Neuronal stem cell (in vitro differentiated cells): ENCODE measurements at regions not wholly inside any gene's neighbourhood (a gene's known extent, or its start where the extent isn't known, plus 50 kb on each side); places are given as distances from the start of the nearest gene placed in this dataset.

Experiments used
- DNase-seq: peaks from one replicate; pipeline ENCODE4 v3.0.0-alpha.2; 2013; ENCODE audit warnings: low spot score
- H2AFZ ChIP-seq: one replicate; pipeline ENCODE4 v1.6.1; 2013; ENCODE audit warnings: mild to moderate bottlenecking, low read length, inconsistent platforms
- H2AK5ac ChIP-seq: 2 replicates; pipeline ENCODE4 v1.6.1; 2013; ENCODE audit warnings: low read depth, mild to moderate bottlenecking, inconsistent platforms, low read length, moderate library complexity, mixed read lengths
- H2BK120ac ChIP-seq: 2 replicates; pipeline ENCODE4 v1.6.1; 2013; ENCODE audit warnings: low read depth, mild to moderate bottlenecking, inconsistent platforms, low read length, moderate library complexity, mixed read lengths
- H2BK12ac ChIP-seq: one replicate; pipeline ENCODE4 v1.6.1; 2013; ENCODE audit warnings: low read length, inconsistent platforms
- H2BK15ac ChIP-seq: 2 replicates; pipeline ENCODE4 v1.6.1; 2013; ENCODE audit warnings: mild to moderate bottlenecking, low read length, inconsistent platforms, mixed read lengths
- H2BK5ac ChIP-seq: one replicate; pipeline ENCODE4 v1.6.1; 2013; ENCODE audit warnings: inconsistent platforms, mild to moderate bottlenecking, low read length, moderate library complexity
- H3K14ac ChIP-seq: one replicate; pipeline ENCODE4 v1.6.1; 2013; ENCODE audit warnings: low read length, inconsistent platforms
- H3K18ac ChIP-seq: 2 replicates; pipeline ENCODE4 v1.6.1; 2013; ENCODE audit warnings: low read length, inconsistent platforms
- H3K23ac ChIP-seq: 2 replicates; pipeline ENCODE4 v1.6.1; 2013; ENCODE audit warnings: low read depth, mild to moderate bottlenecking, mixed read lengths, low read length, inconsistent platforms; ENCODE audit not compliant: poor library complexity
- H3K27ac ChIP-seq: replicated peaks from 3 replicates; pipeline ENCODE4 v1.5.1; 2013; ENCODE audit warnings: low read length, inconsistent platforms
- H3K27me3 ChIP-seq, 3 experiments: 2 replicates each; pipeline ENCODE4 v1.6.1; 2013; ENCODE audit warnings: low read length in 3 of 3, mild to moderate bottlenecking in 2 of 3, inconsistent platforms in 1 of 3, low read depth in 1 of 3, mixed read lengths in 1 of 3, moderate library complexity in 1 of 3; ENCODE audit not compliant: control insufficient read depth in 3 of 3, insufficient read depth in 3 of 3
- H3K36me3 ChIP-seq, 2 donors: replicated peaks in 1 of 2; 2 replicates each; pipeline ENCODE4 v1.6.1; 2013; ENCODE audit warnings: low read length in 2 of 2; ENCODE audit not compliant: control insufficient read depth in 2 of 2, insufficient read depth in 2 of 2
- H3K4ac ChIP-seq: 2 replicates; pipeline ENCODE4 v1.6.1; 2013; ENCODE audit warnings: inconsistent platforms, mild to moderate bottlenecking, low read length, moderate library complexity
- H3K4me1 ChIP-seq, 2 donors: 1 replicate in 1 of 2; 2 replicates in 1 of 2; pipeline ENCODE4 v1.6.1; 2013; ENCODE audit warnings: low read length in 2 of 2, low read depth in 1 of 2; ENCODE audit not compliant: control insufficient read depth in 2 of 2, insufficient read depth in 1 of 2
- H3K4me2 ChIP-seq: one replicate; pipeline ENCODE4 v1.6.1; 2013; ENCODE audit warnings: mild to moderate bottlenecking, low read length, inconsistent platforms; ENCODE audit not compliant: insufficient read depth, poor library complexity, severe bottlenecking
- H3K4me3 ChIP-seq, 2 donors: 2 replicates each; pipeline ENCODE4 v1.5.1; 2013; ENCODE audit warnings: low read length in 2 of 2, mild to moderate bottlenecking in 2 of 2, inconsistent platforms in 1 of 2, moderate library complexity in 1 of 2
- H3K79me1 ChIP-seq: one replicate; pipeline ENCODE4 v1.6.1; 2013; ENCODE audit warnings: low read depth, mild to moderate bottlenecking, inconsistent platforms, low read length, moderate library complexity
- H3K9ac ChIP-seq: one replicate; pipeline ENCODE4 v1.6.1; 2013; ENCODE audit warnings: mild to moderate bottlenecking, low read depth, low read length, inconsistent platforms; ENCODE audit not compliant: poor library complexity
- H3K9me3 ChIP-seq, 2 donors: replicated peaks in 1 of 2; 2 replicates each; pipeline versions ENCODE3 to v1.6.1; 2013; ENCODE audit warnings: low read length in 2 of 2, mild to moderate bottlenecking in 2 of 2, inconsistent platforms in 1 of 2, low read depth in 1 of 2, mixed read lengths in 1 of 2, moderate library complexity in 1 of 2; ENCODE audit not compliant: control insufficient read depth in 2 of 2, insufficient read depth in 1 of 2
- H4K8ac ChIP-seq: one replicate; pipeline ENCODE4 v1.6.1; 2013; ENCODE audit warnings: low read depth, mild to moderate bottlenecking, inconsistent platforms, low read length, moderate library complexity
- H4K91ac ChIP-seq: one replicate; pipeline ENCODE4 v1.6.1; 2013; ENCODE audit warnings: low read length, low read depth, mild to moderate bottlenecking, inconsistent platforms; ENCODE audit not compliant: poor library complexity
- WGBS, 2 donors: extraction: QIAGEN DNeasy Blood & Tissue Kit; methylation state at CpG; one replicate each; pipeline ENCODE4 v1.1.7; 2013; ENCODE audit warnings: missing lambda C conversion rate in 2 of 2, mixed read lengths in 1 of 2; ENCODE audit not compliant: insufficient read length in 2 of 2, insufficient replicate concordance in 1 of 2; ENCODE audit errors: extremely low coverage in 2 of 2; 5-methylcytosine and 5-hydroxymethylcytosine counted together

DNA sequence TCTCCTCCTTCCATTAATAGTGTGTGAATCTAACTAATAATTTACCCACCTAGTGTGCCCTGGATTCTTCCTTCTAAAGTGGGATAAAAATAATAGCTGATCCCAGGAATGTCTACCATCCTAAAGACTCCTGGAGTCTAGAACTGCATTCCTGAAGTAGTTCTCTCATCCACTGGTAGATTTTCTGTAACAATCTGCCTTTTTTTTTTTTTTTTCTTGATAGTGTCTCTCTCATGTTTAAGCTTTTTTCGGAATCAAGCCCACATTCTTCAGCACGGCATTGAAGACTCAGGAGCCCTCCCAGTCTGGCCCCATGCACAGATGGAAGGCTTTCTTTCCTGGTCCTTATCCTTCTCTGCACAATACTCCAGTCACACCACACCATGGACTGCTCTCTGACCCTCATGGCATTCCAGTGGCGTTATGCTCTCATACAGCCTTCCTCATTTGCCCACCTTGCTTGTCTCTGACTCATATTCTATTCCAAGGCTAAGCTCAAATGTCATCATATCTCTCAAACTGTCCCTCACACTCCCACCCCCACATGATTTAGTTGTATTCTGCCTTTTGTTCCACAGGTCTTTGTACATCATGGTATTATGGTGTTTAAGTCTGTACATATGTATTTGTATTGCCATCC, 68.7 kb upstream of the FRY start:
- no peak overlapping the region for H3K27ac ChIP-seq
- H2AK5ac ChIP-seq = no peak overlapping the region
- H2AFZ ChIP-seq = no peak overlapping the region
- H4K8ac ChIP-seq = no peak overlapping the region
- no CpG with 5 or more reads among the region's 3 CpGs for WGBS, 2 donors
- no peak overlapping the region for H3K4ac ChIP-seq
- H3K18ac ChIP-seq = no peak overlapping the region
- no peak overlapping the region for H3K9ac ChIP-seq
- H3K14ac ChIP-seq = no peak overlapping the region
- H2BK120ac ChIP-seq = no peak overlapping the region
- H3K36me3 ChIP-seq = no peaks in the 10 kb centered on the region
- H2BK5ac ChIP-seq = no peak overlapping the region
- H3K4me2 ChIP-seq = no peak overlapping the region
- H3K79me1 ChIP-seq = no peaks in the 10 kb centered on the region
- no peak overlapping the region for H3K4me3 ChIP-seq
- DNase-seq = no peak
- H4K91ac ChIP-seq = no peak overlapping the region
- no peak overlapping the region for H2BK12ac ChIP-seq
- H3K4me1 ChIP-seq = peaks cover 0 to 8% of the 10 kb centered on the region in 2 donors
- no peak overlapping the region for H3K23ac ChIP-seq
- no peaks in the 10 kb centered on the region for H3K27me3 ChIP-seq
- H2BK15ac ChIP-seq = no peak overlapping the region
- peaks cover 0 to under 1% of the 10 kb centered on the region in 2 donors for H3K9me3 ChIP-seq

DNA sequence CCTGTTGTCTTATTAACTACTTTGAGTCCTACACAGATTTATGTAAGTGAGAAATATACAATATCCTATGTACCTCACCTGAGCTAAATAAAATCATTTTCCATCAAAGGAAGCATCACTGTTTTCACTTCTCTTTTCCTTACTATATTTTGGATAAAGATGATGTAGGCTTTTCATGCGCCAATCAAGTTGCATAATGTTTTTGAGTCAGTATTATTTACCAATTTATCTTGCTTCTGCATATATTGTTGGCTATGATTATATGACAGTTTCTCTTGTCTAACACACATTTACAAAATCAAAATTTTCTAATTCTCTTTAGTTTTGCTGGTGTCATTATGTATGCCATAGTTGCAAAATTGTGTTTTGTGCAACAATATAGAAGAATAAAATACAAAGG, 67.9 kb upstream of the FRY start:
- no peaks in the 10 kb centered on the region for H3K79me1 ChIP-seq
- no peaks in the 10 kb centered on the region for H3K9me3 ChIP-seq
- no peak overlapping the region for H2BK5ac ChIP-seq
- no peak overlapping the region for H3K14ac ChIP-seq
- WGBS, 2 donors = no CpG with 5 or more reads among the region's 1 CpG
- H2AFZ ChIP-seq = no peak overlapping the region
- peaks cover 0 to 8% of the 10 kb centered on the region in 2 donors for H3K4me1 ChIP-seq
- H3K18ac ChIP-seq = no peak overlapping the region
- no peaks in the 10 kb centered on the region for H3K27me3 ChIP-seq
- no peak overlapping the region for H2AK5ac ChIP-seq
- no peak for DNase-seq
- H3K4me2 ChIP-seq = no peak overlapping the region
- no peak overlapping the region for H4K91ac ChIP-seq
- no peak overlapping the region for H3K9ac ChIP-seq
- no peak overlapping the region for H4K8ac ChIP-seq
- H3K36me3 ChIP-seq = no peaks in the 10 kb centered on the region
- no peak overlapping the region for H2BK120ac ChIP-seq
- no peak overlapping the region for H3K4ac ChIP-seq
- H2BK12ac ChIP-seq = no peak overlapping the region
- H2BK15ac ChIP-seq = no peak overlapping the region
- H3K23ac ChIP-seq = no peak overlapping the region
- H3K4me3 ChIP-seq = no peak overlapping the region
- H3K27ac ChIP-seq = no peak overlapping the region

DNA sequence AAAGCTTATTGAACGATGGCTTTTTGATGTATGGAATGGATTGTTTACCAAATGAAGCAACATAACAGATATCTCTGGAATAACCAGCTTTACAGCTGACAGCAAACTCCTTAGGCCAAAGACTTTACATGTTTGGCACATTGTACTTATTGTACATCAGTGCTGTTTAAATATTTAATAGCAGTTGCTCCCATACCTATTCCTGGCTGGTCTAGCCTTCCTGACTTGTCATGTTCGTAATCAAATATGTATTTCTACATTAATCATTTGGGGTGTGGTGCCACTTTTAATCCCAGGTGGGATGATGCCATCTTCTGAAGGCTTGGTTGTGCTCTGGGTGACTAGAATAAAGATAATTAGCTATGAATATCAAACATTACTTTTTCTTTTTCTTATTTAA, 67.4 kb upstream of the FRY start:
- no peaks in the 10 kb centered on the region for H3K79me1 ChIP-seq
- no CpG with 5 or more reads among the region's 2 CpGs for WGBS, 2 donors
- no peak overlapping the region for H3K27ac ChIP-seq
- no peak overlapping the region for H2BK15ac ChIP-seq
- H3K27me3 ChIP-seq = no peaks in the 10 kb centered on the region
- H4K91ac ChIP-seq = no peak overlapping the region
- no peak overlapping the region for H3K23ac ChIP-seq
- H3K4ac ChIP-seq = no peak overlapping the region
- H3K4me3 ChIP-seq = no peak overlapping the region
- H3K9me3 ChIP-seq = no peaks in the 10 kb centered on the region
- no peaks in the 10 kb centered on the region for H3K36me3 ChIP-seq
- H3K14ac ChIP-seq = no peak overlapping the region
- no peak overlapping the region for H2BK5ac ChIP-seq
- H3K9ac ChIP-seq = no peak overlapping the region
- H2AFZ ChIP-seq = no peak overlapping the region
- no peak overlapping the region for H3K4me2 ChIP-seq
- H2AK5ac ChIP-seq = no peak overlapping the region
- H3K4me1 ChIP-seq = peaks cover 0 to 8% of the 10 kb centered on the region in 2 donors
- H3K18ac ChIP-seq = no peak overlapping the region
- H2BK120ac ChIP-seq = no peak overlapping the region
- DNase-seq = no peak
- no peak overlapping the region for H4K8ac ChIP-seq
- H2BK12ac ChIP-seq = no peak overlapping the region

DNA sequence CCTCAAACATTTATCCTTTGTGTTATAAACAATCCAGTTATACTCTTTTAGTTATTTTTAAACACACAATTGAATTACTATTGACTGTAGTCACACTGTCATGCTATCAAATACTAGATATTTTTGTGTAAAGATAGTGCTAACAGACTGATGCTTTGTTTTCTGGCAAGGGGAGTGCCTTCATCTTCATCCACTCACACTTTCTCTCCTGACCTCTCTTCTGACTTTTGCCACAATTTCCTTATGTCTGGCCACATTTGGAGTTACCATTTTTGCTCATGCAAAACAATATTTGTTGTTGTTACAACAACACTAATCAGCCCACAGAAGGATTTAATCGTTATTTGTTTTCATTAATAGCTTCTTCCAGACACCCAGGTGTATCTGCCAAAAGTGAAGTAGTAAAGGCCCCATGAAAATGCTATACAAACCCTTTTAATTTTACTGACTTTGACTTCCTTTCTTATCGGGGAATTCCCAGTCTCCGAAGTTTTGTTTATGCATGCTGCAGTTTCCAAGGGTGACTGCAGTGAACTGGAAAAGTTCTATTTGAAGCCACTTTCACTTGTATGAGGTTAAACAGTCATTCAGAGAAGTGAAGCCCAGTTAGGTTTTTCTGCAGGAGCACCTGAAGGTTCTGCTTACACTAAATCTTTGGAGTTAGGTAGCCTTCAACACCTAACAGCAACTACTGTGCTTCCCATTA, 66.1 kb upstream of the FRY start:
- H3K23ac ChIP-seq = no peak overlapping the region
- no peak overlapping the region for H3K4me3 ChIP-seq
- H3K36me3 ChIP-seq = no peaks in the 10 kb centered on the region
- no peak overlapping the region for H2BK12ac ChIP-seq
- no peak overlapping the region for H2AFZ ChIP-seq
- no peak overlapping the region for H3K27ac ChIP-seq
- no peak overlapping the region for H3K14ac ChIP-seq
- H2BK5ac ChIP-seq = no peak overlapping the region
- no peak overlapping the region for H2AK5ac ChIP-seq
- no CpG with 5 or more reads among the region's 3 CpGs for WGBS, 2 donors
- H3K9me3 ChIP-seq = no peaks in the 10 kb centered on the region
- H3K9ac ChIP-seq = no peak overlapping the region
- H3K18ac ChIP-seq = no peak overlapping the region
- H3K79me1 ChIP-seq = no peaks in the 10 kb centered on the region
- no peak for DNase-seq
- no peak overlapping the region for H2BK120ac ChIP-seq
- no peak overlapping the region for H4K8ac ChIP-seq
- H2BK15ac ChIP-seq = no peak overlapping the region
- H3K4me1 ChIP-seq = peaks cover 0 to 8% of the 10 kb centered on the region in 2 donors
- no peak overlapping the region for H4K91ac ChIP-seq
- no peak overlapping the region for H3K4ac ChIP-seq
- H3K4me2 ChIP-seq = no peak overlapping the region
- no peaks in the 10 kb centered on the region for H3K27me3 ChIP-seq
